KMS-11 (cell line): ENCODE measurements at regions not wholly inside any gene's neighbourhood (a gene's known extent, or its start where the extent isn't known, plus 50 kb on each side); places are given as distances from the start of the nearest gene placed in this dataset.

Source experiments
- H2AFZ ChIP-seq: fragments of 200-600 bp; sonication (generic); 2 replicates; pipeline ENCODE4 v1.6.1; 2016; ENCODE audit warnings: antibody characterized with exemption, mixed run types, low read depth
- H3K27ac ChIP-seq: fragments of 200-600 bp; sonication (generic); 2 replicates; pipeline ENCODE4 v1.6.1; 2016; ENCODE audit warnings: mild to moderate bottlenecking, mixed run types
- H3K27me3 ChIP-seq: fragments of 200-600 bp; sonication (generic); 2 replicates; pipeline ENCODE4 v1.6.1; 2017; ENCODE audit warnings: mild to moderate bottlenecking, low read depth, mixed run types, moderate library complexity; ENCODE audit not compliant: insufficient read depth
- H3K36me3 ChIP-seq: fragments of 200-600 bp; sonication (generic); 2 replicates; pipeline ENCODE4 v1.6.1; 2017; ENCODE audit warnings: mild to moderate bottlenecking, mixed run types; ENCODE audit not compliant: insufficient read depth
- H3K4me1 ChIP-seq: fragments of 200-600 bp; sonication (generic); 2 replicates; pipeline ENCODE4 v1.6.1; 2016; ENCODE audit warnings: mild to moderate bottlenecking, low read depth, mixed run types; ENCODE audit not compliant: poor library complexity, severe bottlenecking
- H3K4me2 ChIP-seq: fragments of 200-600 bp; sonication (generic); 2 replicates; pipeline ENCODE4 v1.7.0; 2016; ENCODE audit warnings: mild to moderate bottlenecking, mixed run types
- H3K4me3 ChIP-seq: fragments of 200-600 bp; sonication (generic); IDR thresholded peaks from 2 replicates; pipeline ENCODE4 v1.6.1; 2017; ENCODE audit warnings: low read depth, low read length, mixed read lengths; ENCODE audit not compliant: insufficient read depth
- H3K79me2 ChIP-seq: fragments of 200-600 bp; sonication (generic); 2 replicates; pipeline ENCODE4 v1.6.1; 2016; ENCODE audit warnings: low read depth, mixed run types; ENCODE audit not compliant: insufficient read depth
- H3K9ac ChIP-seq: fragments of 200-600 bp; sonication (generic); 2 replicates; pipeline ENCODE4 v1.6.1; 2016; ENCODE audit warnings: mild to moderate bottlenecking, mixed run types
- H4K20me1 ChIP-seq: fragments of 200-600 bp; sonication (generic); 2 replicates; pipeline ENCODE4 v1.6.1; 2016; ENCODE audit warnings: mild to moderate bottlenecking, mixed run types; ENCODE audit not compliant: insufficient read depth
- CTCF ChIP-seq: fragments of 200-600 bp; sonication (generic); conservative IDR thresholded peaks from 2 replicates; pipeline ENCODE4 v1.6.1; 2017; ENCODE audit warnings: low read depth, mild to moderate bottlenecking, antibody characterized with exemption, low read length, moderate library complexity, mixed read lengths

GRCh38 chr6:14641423-14642135 is 524.0 kb downstream of the CD83 start:
- peaks cover 4% of the 10 kb centered on the region for H3K4me1 ChIP-seq
- H3K4me3 ChIP-seq: no peak overlapping the region
- H3K9ac ChIP-seq: no peak overlapping the region
- H2AFZ ChIP-seq: no peak overlapping the region
- no peaks in the 10 kb centered on the region for H3K36me3 ChIP-seq
- no peaks in the 10 kb centered on the region for H4K20me1 ChIP-seq
- H3K79me2 ChIP-seq: no peaks in the 10 kb centered on the region
- no peak overlapping the region for H3K27ac ChIP-seq
- H3K4me2 ChIP-seq: no peak overlapping the region
- no peaks in the 10 kb centered on the region for H3K27me3 ChIP-seq
- TF ChIP-seq CTCF: no peak

GRCh38 chr6:14642136-14642505 is 524.5 kb downstream of the CD83 start:
- H2AFZ ChIP-seq: no peak overlapping the region
- no peak overlapping the region for H3K27ac ChIP-seq
- H3K36me3 ChIP-seq: no peaks in the 10 kb centered on the region
- H3K4me1 ChIP-seq: no peaks in the 10 kb centered on the region
- H4K20me1 ChIP-seq: no peaks in the 10 kb centered on the region
- H3K4me2 ChIP-seq: no peak overlapping the region
- no peaks in the 10 kb centered on the region for H3K79me2 ChIP-seq
- H3K27me3 ChIP-seq: no peaks in the 10 kb centered on the region
- no peak overlapping the region for H3K9ac ChIP-seq
- TF ChIP-seq CTCF: no peak
- no peak overlapping the region for H3K4me3 ChIP-seq

- Histone ChIP-seq H3K79me2 (no peaks in the 10 kb centered on the region), H3K36me3 (no peaks in the 10 kb centered on the region), H3K4me1 (no peaks in the 10 kb centered on the region), H4K20me1 (no peaks in the 10 kb centered on the region), H3K27me3 (no peaks in the 10 kb centered on the region), H2AFZ (no peak overlapping the region), H3K9ac (no peak overlapping the region), H3K4me3 (no peak overlapping the region), H3K27ac (no peak overlapping the region), H3K4me2 (no peak overlapping the region)
- no peak for TF ChIP-seq CTCF
Observed at GRCh38 chr6:14642842-14643241, 525.3 kb downstream of the CD83 start.

GRCh38 chr6:14644381-14644780 is 526.8 kb downstream of the CD83 start:
- no peaks in the 10 kb centered on the region for H3K79me2 ChIP-seq
- H3K4me1 ChIP-seq: no peaks in the 10 kb centered on the region
- no peaks in the 10 kb centered on the region for H3K27me3 ChIP-seq
- no peak overlapping the region for H2AFZ ChIP-seq
- H4K20me1 ChIP-seq: no peaks in the 10 kb centered on the region
- no peak overlapping the region for H3K4me2 ChIP-seq
- no peak overlapping the region for H3K4me3 ChIP-seq
- no peak for TF ChIP-seq CTCF
- no peaks in the 10 kb centered on the region for H3K36me3 ChIP-seq
- H3K27ac ChIP-seq: no peak overlapping the region
- no peak overlapping the region for H3K9ac ChIP-seq
